B cell (primary cell): ENCODE measurements at regions not wholly inside any gene's neighbourhood (a gene's known extent, or its start where the extent isn't known, plus 50 kb on each side); places are given as distances from the start of the nearest gene placed in this dataset.

Source experiments
- EZH2 ChIP-seq: IDR thresholded peaks from 2 replicates; pipeline ENCODE4 v1.6.1; 2012; ENCODE audit warnings: borderline replicate concordance, low read depth, mild to moderate bottlenecking, moderate library complexity, low read length; ENCODE audit not compliant: insufficient read depth, poor library complexity, severe bottlenecking
- TF ChIP-seq, protein P1 (sequence below): fragments of 200-600 bp; IDR thresholded peaks from one replicate; pipeline ENCODE4 v1.8.0; 2022; ENCODE audit warnings: antibody characterized with exemption, mild to moderate bottlenecking

DNA sequence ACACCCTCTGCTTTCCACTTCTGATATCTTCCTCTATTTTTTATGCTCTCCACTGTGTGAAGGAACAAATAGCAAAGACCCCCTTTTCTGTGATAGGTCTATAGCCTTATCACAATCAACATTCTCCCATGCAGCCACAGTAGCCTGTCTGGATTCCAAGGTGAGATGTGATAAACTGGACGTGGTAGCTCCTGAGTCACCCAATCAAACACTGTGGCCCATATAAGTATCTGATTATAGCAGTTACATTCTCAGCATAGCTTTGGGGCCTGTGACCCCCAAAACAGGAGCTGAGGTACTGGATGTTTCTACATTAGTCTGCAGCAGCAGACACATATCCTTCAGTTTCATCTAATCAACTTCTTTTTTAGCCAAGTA is 172.7 kb upstream of the IGFBP7 start:
- TF ChIP-seq, protein P1, sequence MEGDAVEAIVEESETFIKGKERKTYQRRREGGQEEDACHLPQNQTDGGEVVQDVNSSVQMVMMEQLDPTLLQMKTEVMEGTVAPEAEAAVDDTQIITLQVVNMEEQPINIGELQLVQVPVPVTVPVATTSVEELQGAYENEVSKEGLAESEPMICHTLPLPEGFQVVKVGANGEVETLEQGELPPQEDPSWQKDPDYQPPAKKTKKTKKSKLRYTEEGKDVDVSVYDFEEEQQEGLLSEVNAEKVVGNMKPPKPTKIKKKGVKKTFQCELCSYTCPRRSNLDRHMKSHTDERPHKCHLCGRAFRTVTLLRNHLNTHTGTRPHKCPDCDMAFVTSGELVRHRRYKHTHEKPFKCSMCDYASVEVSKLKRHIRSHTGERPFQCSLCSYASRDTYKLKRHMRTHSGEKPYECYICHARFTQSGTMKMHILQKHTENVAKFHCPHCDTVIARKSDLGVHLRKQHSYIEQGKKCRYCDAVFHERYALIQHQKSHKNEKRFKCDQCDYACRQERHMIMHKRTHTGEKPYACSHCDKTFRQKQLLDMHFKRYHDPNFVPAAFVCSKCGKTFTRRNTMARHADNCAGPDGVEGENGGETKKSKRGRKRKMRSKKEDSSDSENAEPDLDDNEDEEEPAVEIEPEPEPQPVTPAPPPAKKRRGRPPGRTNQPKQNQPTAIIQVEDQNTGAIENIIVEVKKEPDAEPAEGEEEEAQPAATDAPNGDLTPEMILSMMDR = no peak
- no peak for TF ChIP-seq EZH2
